ENCODE measurements at regions not wholly inside any gene's neighbourhood (a gene's known extent, or its start where the extent isn't known, plus 50 kb on each side); places are given as distances from the start of the nearest gene placed in this dataset.

DNA sequence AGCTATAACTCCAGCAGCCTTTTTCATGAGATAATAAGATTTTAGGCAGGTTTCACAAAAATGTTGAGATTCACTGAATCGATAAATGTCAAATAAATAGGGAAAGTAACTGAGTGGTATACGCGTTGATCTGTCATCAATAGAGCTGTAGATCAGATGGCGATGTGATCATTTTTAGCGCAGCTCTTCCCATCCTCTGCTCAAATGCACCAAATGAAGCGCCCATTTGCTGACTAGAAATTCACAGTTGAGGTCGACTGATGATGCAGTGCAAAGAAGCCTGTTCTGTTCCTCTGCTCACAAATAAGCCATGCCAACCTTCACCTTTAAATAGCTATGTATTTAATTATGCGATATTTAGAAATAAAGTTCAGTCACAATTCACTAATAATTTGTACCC lies 693.5 kb downstream of the ARHGAP15 start:
- DNase-seq (ENCODE audit: low read depth in 3 of 3) = no peak

DNA sequence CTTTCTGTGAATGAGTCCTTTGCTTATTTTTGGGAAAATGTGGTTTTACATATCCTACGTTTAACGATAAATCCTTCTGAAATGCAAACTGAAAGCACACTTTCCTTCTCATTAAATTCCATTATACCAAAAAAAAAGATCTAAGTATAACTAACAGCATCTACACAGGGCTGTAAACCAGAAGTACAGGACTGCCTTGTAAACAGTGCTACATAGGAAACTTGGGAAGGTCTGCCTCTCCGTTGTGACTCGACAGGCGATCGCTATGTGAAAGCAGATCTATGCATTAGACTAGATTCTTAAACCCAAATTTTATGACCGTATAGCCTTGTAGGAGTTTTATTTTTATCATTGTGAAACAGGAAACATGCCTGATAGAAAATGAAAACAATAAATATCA lies 690.5 kb downstream of the ARHGAP15 start:
- DNase-seq (ENCODE audit: low read depth in 3 of 3) = no peak

DNA sequence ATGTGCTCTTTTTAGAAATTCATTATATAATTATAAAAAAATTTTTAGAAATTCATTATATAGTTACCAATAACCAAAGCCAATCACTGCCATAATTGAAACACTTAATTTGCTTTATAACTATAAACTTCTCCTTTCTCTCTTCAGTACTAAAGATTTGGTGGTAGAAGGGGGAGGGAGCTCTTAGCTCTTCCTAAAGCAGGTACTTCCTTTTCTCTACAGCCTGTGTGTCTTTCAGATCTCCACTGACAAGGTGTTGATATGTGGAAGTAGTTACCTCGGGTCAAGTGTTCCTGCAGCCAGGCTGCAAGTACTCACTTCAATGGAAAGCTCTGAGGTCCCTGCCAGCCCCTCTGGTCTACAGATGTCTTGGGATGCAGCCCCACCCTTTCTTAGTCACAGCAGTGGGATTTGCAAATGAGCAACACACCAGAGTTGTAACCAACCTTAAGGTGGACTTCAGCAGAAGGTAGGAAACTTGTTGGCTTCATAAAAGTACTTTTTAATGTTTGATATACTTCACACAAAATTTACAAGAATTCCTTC lies 690.0 kb downstream of the ARHGAP15 start:
- no peak for DNase-seq (ENCODE audit: low read depth in 3 of 3)
